ENCODE measurements at regions not wholly inside any gene's neighbourhood (a gene's known extent, or its start where the extent isn't known, plus 50 kb on each side); places are given as distances from the start of the nearest gene placed in this dataset.

- Histone ChIP-seq H3K36me3 (ENCODE audit: insufficient read depth) (no peaks in the 10 kb centered on the region), H4K20me1 (replicated peaks; ENCODE audit: insufficient read depth) (no peaks in the 10 kb centered on the region), H3K9me2 (ENCODE audit: insufficient read depth) (no peaks in the 10 kb centered on the region), H3K79me2 (replicated peaks; ENCODE audit: insufficient read depth) (no peaks in the 10 kb centered on the region), H3K27me3 (ENCODE audit: insufficient read depth) (no peaks in the 10 kb centered on the region), H3K4me3 (no peak overlapping the region), H3K4me2 (no peak overlapping the region), H3K27ac (ENCODE audit: low read depth) (no peak overlapping the region), H3K4me1 (ENCODE audit: insufficient read depth) (no peaks in the 10 kb centered on the region), H3F3A (replicated peaks; ENCODE audit: low read depth) (no peaks in the 10 kb centered on the region), H2AFZ (no peak overlapping the region)
- DNase-seq (ENCODE audit: low spot score): no peak
- no peak for TF ChIP-seq NANOG (IDR thresholded peaks at IDR 0.05; ENCODE audit: borderline replicate concordance)
- peaks cover 17% of the 10 kb centered on the region for H3K9me3 Mint-ChIP-seq
- 0 out of 3 replicates have a peak, but pooled peaks cover 4% of the 10 kb centered on the region for H3K36me3 Mint-ChIP-seq (ENCODE audit: low read depth)
- H3K27ac Mint-ChIP-seq: no peak overlapping the region
- H3K27me3 Mint-ChIP-seq (ENCODE audit: insufficient read depth, low read depth, poor library complexity): peaks cover 6% of the 10 kb centered on the region
- no peak for ATAC-seq
- H3K4me3 Mint-ChIP-seq: no peak overlapping the region
- no peaks in the 10 kb centered on the region; the same call in 2 of the 3 replicates for H3K4me1 Mint-ChIP-seq
These were observed 225.0 kb downstream of the CYP26B1 start for GRCh38 chr2:71922499-71923142.

GRCh38 chr2:71922091-71922490 lies 225.6 kb downstream of the CYP26B1 start:
- ATAC-seq (no peak), DNase-seq (ENCODE audit: low spot score) (no peak)
- Histone ChIP-seq H3K4me3 (no peak overlapping the region), H3K27ac (ENCODE audit: low read depth) (no peak overlapping the region), H3K27me3 (ENCODE audit: insufficient read depth) (no peaks in the 10 kb centered on the region), H3K4me1 (ENCODE audit: insufficient read depth) (no peaks in the 10 kb centered on the region), H3K79me2 (replicated peaks; ENCODE audit: insufficient read depth) (no peaks in the 10 kb centered on the region), H3K4me2 (no peak overlapping the region), H2AFZ (no peak overlapping the region), H3K36me3 (ENCODE audit: insufficient read depth) (no peaks in the 10 kb centered on the region), H4K20me1 (replicated peaks; ENCODE audit: insufficient read depth) (no peaks in the 10 kb centered on the region), H3K9me2 (ENCODE audit: insufficient read depth) (no peaks in the 10 kb centered on the region), H3F3A (replicated peaks; ENCODE audit: low read depth) (no peaks in the 10 kb centered on the region)
- H3K4me3 Mint-ChIP-seq: no peak overlapping the region
- H3K4me1 Mint-ChIP-seq: no peaks in the 10 kb centered on the region; the same call in 2 of the 3 replicates
- H3K27me3 Mint-ChIP-seq (ENCODE audit: insufficient read depth, low read depth, poor library complexity): peaks cover 6% of the 10 kb centered on the region
- no peak overlapping the region for H3K27ac Mint-ChIP-seq
- H3K36me3 Mint-ChIP-seq (ENCODE audit: low read depth): 0 out of 3 replicates have a peak, but pooled peaks cover 4% of the 10 kb centered on the region
- peaks cover 20% of the 10 kb centered on the region for H3K9me3 Mint-ChIP-seq
- TF ChIP-seq JUNB (IDR thresholded peaks at IDR 0.05; ENCODE audit: unreplicated experiment) (no peak), CREB1 (CRISPR knock-in tag; IDR thresholded peaks at IDR 0.05; ENCODE audit: low read depth) (no peak), ZNF462 (CRISPR knock-in tag; IDR thresholded peaks at IDR 0.05) (no peak), EZH2phosphoT487 (IDR thresholded peaks at IDR 0.05; ENCODE audit: unreplicated experiment) (no peak), ETS1 (IDR thresholded peaks at IDR 0.05) (no peak), CTCF (conservative IDR thresholded peaks at IDR 0.05; ENCODE audit: low read depth in 2 of 2) (no peak), ZNF331 (CRISPR knock-in tag; IDR thresholded peaks at IDR 0.05; ENCODE audit: low read depth) (no peak), STAT1 (IDR thresholded peaks at IDR 0.05; ENCODE audit: unreplicated experiment) (no peak), EZH2 (IDR thresholded peaks at IDR 0.05; ENCODE audit: low read depth, unreplicated experiment) (no peak), NANOG (IDR thresholded peaks at IDR 0.05; ENCODE audit: borderline replicate concordance) (no peak)
